HepG2 (cell line): ENCODE measurements at regions not wholly inside any gene's neighbourhood (a gene's known extent, or its start where the extent isn't known, plus 50 kb on each side); places are given as distances from the start of the nearest gene placed in this dataset.

Experiments used
- ATAC-seq: fragments of 200-7000 bp; cut with Tn5 transposase; 3 replicates; pipeline ENCODE4 v1.9.1; 2020; ENCODE audit warnings: mild to moderate bottlenecking, moderate library complexity
- BruUV-seq: library from RNA; stranded (reverse); fragments of 400-500 nt; replicated peaks from 2 replicates; lab custom pipeline; 2021; lab: Mats Ljungman, UMichigan
- CTCF ChIA-PET: fragments of 300-600 bp; formaldehyde crosslinking; extraction: SDS; loops from one replicate; lab custom pipeline; 2021; ENCODE audit warnings: low total read pairs, inconsistent platforms, low intra/inter-chr PET ratio; lab: Yijun Ruan, JAX
- POLR2A ChIA-PET: fragments of 350-600 bp; sonication (Branson Sonifier 250); formaldehyde crosslinking; loops from one replicate; lab custom pipeline; 2020; ENCODE audit warnings: antibody characterized with exemption, inconsistent platforms; lab: Yijun Ruan, JAX
- DNase-seq: peaks from one replicate; pipeline ENCODE4 v3.0.0-alpha.2; 2015; ENCODE audit warnings: low spot score
- FAIRE-seq: peaks from 3 replicates; lab custom pipeline; 2011; peaks lifted over from hg19 to GRCh38; lab: Jason Lieb, UNC
- H2AFZ ChIP-seq: one replicate; pipeline ENCODE4 v1.6.1; 2011; ENCODE audit warnings: low read length, inconsistent platforms
- H3K27ac ChIP-seq: fragments of 300-600 bp; 3 replicates; pipeline ENCODE4 v1.8.0; 2011; ENCODE audit warnings: mixed run types, mild to moderate bottlenecking, mixed read lengths, low read length, inconsistent platforms; ENCODE audit not compliant: insufficient read depth; ENCODE audit errors: extremely low read length
- H3K27me3 ChIP-seq, 2 experiments: fragments of 200-600 bp in 1 of 2; 2 replicates in 1 of 2; 3 replicates in 1 of 2; pipeline versions ENCODE4 v1.6.0 to v1.8.0; 2011; ENCODE audit warnings: low read length in 2 of 2, mild to moderate bottlenecking in 2 of 2, moderate library complexity in 2 of 2, inconsistent platforms in 1 of 2; ENCODE audit not compliant: insufficient read depth in 2 of 2, control insufficient read depth in 1 of 2
- H3K36me3 ChIP-seq, 2 experiments: fragments of 200-600 bp in 1 of 2; replicated peaks in 1 of 2; 2 replicates in 1 of 2; 3 replicates in 1 of 2; pipeline versions ENCODE4 v1.5.1 to v1.8.0; 2011; ENCODE audit warnings: low read length in 2 of 2, inconsistent platforms in 1 of 2; ENCODE audit not compliant: insufficient read depth in 2 of 2, control insufficient read depth in 1 of 2
- H3K4me1 ChIP-seq: 2 replicates; pipeline ENCODE4 v1.5.1; 2012; ENCODE audit warnings: low read length, inconsistent platforms; ENCODE audit not compliant: insufficient read depth
- H3K4me2 ChIP-seq: 2 replicates; pipeline ENCODE4 v1.6.0; 2011; ENCODE audit warnings: low read depth, low read length, inconsistent platforms
- H3K4me3 ChIP-seq, 3 experiments: fragments of 200-600 bp in 1 of 3; sonication (generic), shearing (Covaris generic) in 1 of 3; replicated peaks in 1 of 3; 2 replicates each; pipeline ENCODE4 v1.5.1; 2011 to 2016; ENCODE audit warnings: low read length in 3 of 3, inconsistent platforms in 2 of 3, low read depth in 2 of 3, mild to moderate bottlenecking in 2 of 3, control low read depth in 1 of 3, mixed read lengths in 1 of 3; ENCODE audit not compliant: insufficient read depth in 1 of 3
- H3K79me2 ChIP-seq: one replicate; pipeline ENCODE4 v1.6.1; 2011; ENCODE audit warnings: low read length, inconsistent platforms; ENCODE audit not compliant: insufficient read depth
- H3K9ac ChIP-seq: 2 replicates; pipeline ENCODE4 v1.6.0; 2011; ENCODE audit warnings: mild to moderate bottlenecking, low read depth, low read length, inconsistent platforms; ENCODE audit not compliant: insufficient read depth
- H3K9me3 ChIP-seq: 2 replicates; pipeline ENCODE4 v1.5.1; 2012; ENCODE audit warnings: mild to moderate bottlenecking, low read length
- H4K20me1 ChIP-seq: 2 replicates; pipeline ENCODE4 v1.6.0; 2011; ENCODE audit warnings: inconsistent platforms, mild to moderate bottlenecking, low read length, moderate library complexity; ENCODE audit not compliant: insufficient read depth
- BHLHE40 ChIP-seq: IDR thresholded peaks from 2 replicates; pipeline ENCODE4 v1.6.1; 2011; ENCODE audit warnings: low read length, improper control_type of control experiment
- DBP ChIP-seq: sonication (generic); formaldehyde crosslinking; IDR thresholded peaks from 2 replicates; pipeline ENCODE4 v1.4.0; 2020; ENCODE audit warnings: missing genetic modification reagents; ENCODE audit errors: not compliant biosample characterization
- E2F5 ChIP-seq: sonication (generic); formaldehyde crosslinking; conservative IDR thresholded peaks from 2 replicates; pipeline ENCODE4 v1.4.0; 2020; ENCODE audit warnings: missing genetic modification reagents
- LRRFIP1 ChIP-seq: sonication (generic); formaldehyde crosslinking; conservative IDR thresholded peaks from 2 replicates; pipeline ENCODE4 v1.4.0; 2020; ENCODE audit warnings: missing genetic modification reagents
- MXD3 ChIP-seq: IDR thresholded peaks from 2 replicates; pipeline ENCODE4 v1.6.1; 2016; ENCODE audit warnings: mild to moderate bottlenecking, missing biosample characterization, missing genetic modification reagents
- NFE2L2 ChIP-seq: fragments of 150-350 bp; IDR thresholded peaks from 2 replicates; pipeline ENCODE4 v1.6.1; 2014; ENCODE audit warnings: low read length
- NR2F1 ChIP-seq, 2 experiments: fragments of 450-650 bp in 1 of 2; formaldehyde crosslinking in 1 of 2; IDR thresholded peaks; 2 replicates each; pipeline versions ENCODE4 v1.5.0 to v1.6.1; 2016 to 2020; ENCODE audit warnings: mild to moderate bottlenecking in 1 of 2, missing compliant biosample characterization in 1 of 2, missing genetic modification reagents in 1 of 2, moderate library complexity in 1 of 2
- RORA ChIP-seq: sonication (generic); formaldehyde crosslinking; IDR thresholded peaks from 2 replicates; pipeline ENCODE4 v1.5.0; 2020; ENCODE audit warnings: mild to moderate bottlenecking, missing genetic modification reagents, moderate library complexity
- ZBTB25 ChIP-seq: IDR thresholded peaks from 2 replicates; pipeline ENCODE4 v1.6.1; 2018; ENCODE audit warnings: missing genetic modification reagents
- ZNF7 ChIP-seq: IDR thresholded peaks from 2 replicates; pipeline ENCODE4 v1.6.1; 2016; ENCODE audit warnings: missing biosample characterization, missing genetic modification reagents
- ZSCAN25 ChIP-seq: sonication (generic); formaldehyde crosslinking; IDR thresholded peaks from 2 replicates; pipeline ENCODE4 v1.8.0; 2022; ENCODE audit warnings: mild to moderate bottlenecking, missing genetic modification reagents
- WGBS: methylation state at CpG from one replicate; pipeline ENCODE4 v1.1.6; 2017; ENCODE audit warnings: low lambda C conversion rate; 5-methylcytosine and 5-hydroxymethylcytosine counted together
- in situ Hi-C: cut with HindIII; loops from 2 replicates; pipeline ENCODE4 v1.10.0; 2017; ENCODE audit warnings: low pct_unique_long_range_greater_than_20kb; ENCODE audit not compliant: extremely low pct_ligation_motif_present
- intact Hi-C: fragments of 100-400 bp; cut with micrococcal nuclease; formaldehyde crosslinking; loops from one replicate; pipeline ENCODE4 v1.10.0; 2022; ENCODE audit not compliant: unreplicated experiment

GRCh38 chr3:150049317-150049716 lies 78.6 kb upstream of the PFN2 start:
- Histone ChIP-seq H3K36me3 (no peaks in the 10 kb centered on the region), H4K20me1 (no peaks in the 10 kb centered on the region), H3K4me1 (no peaks in the 10 kb centered on the region), H3K27ac (no peak overlapping the region), H3K4me2 (no peak overlapping the region), H3K79me2 (no peaks in the 10 kb centered on the region), H3K9ac (no peak overlapping the region), H3K4me3 (no peak overlapping the region), H2AFZ (no peak overlapping the region), H3K27me3 (peaks cover 0 to 2% of the 10 kb centered on the region in 2 experiments; a peak in 1 of 5 replicates), H3K9me3 (no peaks in the 10 kb centered on the region)
- TF ChIP-seq ZBTB25 (no peak), LRRFIP1 (no peak), NFE2L2 (no peak), ZNF7 (CRISPR knock-in tag) (no peak), E2F5 (no peak), DBP (no peak), MXD3 (CRISPR knock-in tag) (no peak), ZSCAN25 (CRISPR knock-in tag) (no peak), NR2F1 (CRISPR knock-in tag; IDR thresholded peaks at IDR 0.05) (no peak), RORA (CRISPR knock-in tag) (no peak), BHLHE40 (no peak)
- no TSS peak for BruUV-seq
- no peak for ATAC-seq
- no peak for DNase-seq
- WGBS: 4% methylated on average over 1 of the region's 1 CpG
- ChIA-PET POLR2A (no interaction called here), CTCF (no interaction called here)
- intact Hi-C loops (no loop called here), in situ Hi-C loops (no loop called here)
- no peak for FAIRE-seq
